ENCODE measurements at regions not wholly inside any gene's neighbourhood (a gene's known extent, or its start where the extent isn't known, plus 50 kb on each side); places are given as distances from the start of the nearest gene placed in this dataset.

DNA sequence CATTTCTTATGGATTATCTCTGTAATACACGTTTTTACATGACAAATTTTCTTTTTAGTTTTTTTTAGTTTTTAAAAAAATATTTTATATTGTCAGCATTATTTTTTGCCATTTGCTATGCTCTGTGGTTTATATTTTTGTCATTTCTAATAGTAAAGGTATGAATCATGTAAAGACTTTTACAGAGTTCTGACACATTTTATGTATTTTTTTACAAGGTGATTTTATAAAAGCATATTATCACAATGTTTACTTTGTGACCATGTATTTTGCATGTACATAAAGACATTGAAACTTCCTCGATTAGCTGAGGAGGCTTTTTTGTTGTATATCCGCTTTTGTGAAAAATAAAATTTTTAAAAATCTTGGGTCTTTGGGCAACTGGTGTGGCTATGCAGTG, 1705.1 kb downstream of the PCDH7 start:
- no peak overlapping the region for H3K4me2 ChIP-seq
- WGBS (ENCODE audit: missing lambda C conversion rate): 28% methylated on average over 3 of the region's 3 CpGs
- ChIA-PET CTCF (no interaction called here), POLR2A (no interaction called here)
- no peaks in the 10 kb centered on the region for H3K9me3 ChIP-seq
- H3K4me3 ChIP-seq: no peak overlapping the region
- TF ChIP-seq ZSCAN20 (CRISPR knock-in tag; IDR thresholded peaks at IDR 0.05): no peak
- TF ChIP-seq FOXS1 (CRISPR knock-in tag; IDR thresholded peaks at IDR 0.05): no peak
- TF ChIP-seq CTCF (IDR thresholded peaks at IDR 0.05): no peak
- no peak for TF ChIP-seq POLR2AphosphoS2 (conservative IDR thresholded peaks at IDR 0.05; ENCODE audit: low read length)
- no peak for TF ChIP-seq POLR2A (IDR thresholded peaks at IDR 0.05; ENCODE audit: low read length)
- TF ChIP-seq CHD2 (IDR thresholded peaks at IDR 0.05; ENCODE audit: low read length, partially characterized antibody): no peak
- no peak for TF ChIP-seq CEBPB (IDR thresholded peaks at IDR 0.05)
- TF ChIP-seq ZNF302 (CRISPR knock-in tag; IDR thresholded peaks at IDR 0.05): no peak
- TF ChIP-seq REST (IDR thresholded peaks at IDR 0.05): no peak
- no peak for TF ChIP-seq NFE2L2 (conservative IDR thresholded peaks at IDR 0.05; ENCODE audit: low read length)
- TF ChIP-seq, protein P1, sequence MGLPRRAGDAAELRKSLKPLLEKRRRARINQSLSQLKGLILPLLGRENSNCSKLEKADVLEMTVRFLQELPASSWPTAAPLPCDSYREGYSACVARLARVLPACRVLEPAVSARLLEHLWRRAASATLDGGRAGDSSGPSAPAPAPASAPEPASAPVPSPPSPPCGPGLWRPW (IDR thresholded peaks at IDR 0.05): no peak
- no peak for TF ChIP-seq HDAC2 (IDR thresholded peaks at IDR 0.05)
- no peak for TF ChIP-seq PHF8 (IDR thresholded peaks at IDR 0.05; ENCODE audit: borderline replicate concordance, low read depth)
- no peak for TF ChIP-seq MAZ (IDR thresholded peaks at IDR 0.05; ENCODE audit: borderline replicate concordance, low read depth, low read length)
- no peak for TF ChIP-seq EHF (CRISPR knock-in tag; IDR thresholded peaks at IDR 0.05)
- TF ChIP-seq JUN (IDR thresholded peaks at IDR 0.05): no peak
- no peak for TF ChIP-seq USF2 (IDR thresholded peaks at IDR 0.05)
- no peaks in the 10 kb centered on the region for H3K4me1 ChIP-seq
- ATAC-seq (no peak), DNase-seq (ENCODE audit: low read depth in 1 of 2, low spot score in 1 of 2) (no peak), FAIRE-seq (no peak)
- no peak overlapping the region for H3K27ac ChIP-seq

GRCh38 chr4:32427566-32427965, 1707.4 kb downstream of the PCDH7 start:
- CTCF ChIA-PET: no interaction called here
- H3K4me2 ChIP-seq: no peak overlapping the region
- ATAC-seq (no peak), DNase-seq (ENCODE audit: low read depth in 1 of 2, low spot score in 1 of 2) (no peak), FAIRE-seq (no peak)
- 16% methylated on average over 7 of the region's 7 CpGs for WGBS (ENCODE audit: missing lambda C conversion rate)
- TF ChIP-seq HDAC2 (IDR thresholded peaks at IDR 0.05) (no peak), CHD4 (IDR thresholded peaks at IDR 0.05; ENCODE audit: borderline replicate concordance) (no peak), ZSCAN20 (CRISPR knock-in tag; IDR thresholded peaks at IDR 0.05) (no peak)
- TF ChIP-seq, protein P2, sequence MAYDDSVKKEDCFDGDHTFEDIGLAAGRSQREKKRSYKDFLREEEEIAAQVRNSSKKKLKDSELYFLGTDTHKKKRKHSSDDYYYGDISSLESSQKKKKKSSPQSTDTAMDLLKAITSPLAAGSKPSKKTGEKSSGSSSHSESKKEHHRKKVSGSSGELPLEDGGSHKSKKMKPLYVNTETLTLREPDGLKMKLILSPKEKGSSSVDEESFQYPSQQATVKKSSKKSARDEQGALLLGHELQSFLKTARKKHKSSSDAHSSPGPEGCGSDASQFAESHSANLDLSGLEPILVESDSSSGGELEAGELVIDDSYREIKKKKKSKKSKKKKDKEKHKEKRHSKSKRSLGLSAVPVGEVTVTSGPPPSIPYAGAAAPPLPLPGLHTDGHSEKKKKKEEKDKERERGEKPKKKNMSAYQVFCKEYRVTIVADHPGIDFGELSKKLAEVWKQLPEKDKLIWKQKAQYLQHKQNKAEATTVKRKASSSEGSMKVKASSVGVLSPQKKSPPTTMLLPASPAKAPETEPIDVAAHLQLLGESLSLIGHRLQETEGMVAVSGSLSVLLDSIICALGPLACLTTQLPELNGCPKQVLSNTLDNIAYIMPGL (CRISPR knock-in tag; IDR thresholded peaks at IDR 0.05; ENCODE audit: borderline replicate concordance): no peak
- H3K4me3 ChIP-seq: no peak overlapping the region
- H3K4me1 ChIP-seq: no peaks in the 10 kb centered on the region
- no peak overlapping the region for H3K27ac ChIP-seq
- POLR2A ChIA-PET: no interaction called here
- H3K9me3 ChIP-seq: no peaks in the 10 kb centered on the region
